Kidney (tissue), 13 donors: ENCODE measurements at regions not wholly inside any gene's neighbourhood (a gene's known extent, or its start where the extent isn't known, plus 50 kb on each side); places are given as distances from the start of the nearest gene placed in this dataset.

Experiments used
- DNase-seq, 5 donors: peaks; one replicate each; pipeline ENCODE4 v3.0.0-alpha.2; 2013 to 2020
- FAIRE-seq: peaks from 2 replicates; lab custom pipeline; 2012; peaks lifted over from hg19 to GRCh38; lab: Jason Lieb, UNC
- H3K27ac ChIP-seq, 2 donors: one replicate each; pipeline ENCODE4 v1.7.0; 2013; ENCODE audit warnings: low read depth in 2 of 2, low read length in 2 of 2, inconsistent platforms in 1 of 2
- H3K27me3 ChIP-seq: one replicate; pipeline ENCODE4 v1.7.1; 2013; ENCODE audit warnings: low read length, inconsistent platforms; ENCODE audit not compliant: control insufficient read depth, insufficient read depth
- H3K36me3 ChIP-seq, 3 donors: one replicate each; pipeline versions ENCODE4 v1.7.0 to v1.7.1; 2013; ENCODE audit warnings: low read length in 3 of 3, control low read depth in 1 of 3, inconsistent platforms in 1 of 3; ENCODE audit not compliant: insufficient read depth in 3 of 3, control insufficient read depth in 2 of 3
- H3K4me1 ChIP-seq, 3 donors: one replicate each; pipeline versions ENCODE4 v1.7.0 to v1.7.1; 2013; ENCODE audit warnings: low read length in 3 of 3, inconsistent platforms in 1 of 3, low read depth in 1 of 3; ENCODE audit not compliant: control insufficient read depth in 2 of 3, insufficient read depth in 2 of 3
- H3K4me3 ChIP-seq, 3 donors: one replicate each; pipeline versions ENCODE4 v1.7.0 to v1.8.1; 2013; ENCODE audit warnings: low read length in 3 of 3, control low read depth in 1 of 3, inconsistent platforms in 1 of 3
- H3K9ac ChIP-seq, 3 donors: one replicate each; pipeline versions ENCODE4 v1.7.0 to v1.7.1; 2013; ENCODE audit warnings: low read length in 3 of 3, control low read depth in 1 of 3, inconsistent platforms in 1 of 3
- H3K9me3 ChIP-seq, 3 donors: one replicate each; pipeline versions ENCODE4 v1.7.0 to v1.7.1; 2013; ENCODE audit warnings: low read length in 3 of 3, control low read depth in 1 of 3, inconsistent platforms in 1 of 3; ENCODE audit not compliant: control insufficient read depth in 2 of 3, insufficient read depth in 1 of 3
- CTCF ChIP-seq: IDR thresholded peaks from 3 replicates; pipeline ENCODE4 v1.5.1; 2012; ENCODE audit warnings: mild to moderate bottlenecking, moderate library complexity, borderline replicate concordance; ENCODE audit not compliant: insufficient read depth; ENCODE audit errors: extremely low read depth
- intact Hi-C: fragments of 100-400 bp; cut with DNase I; formaldehyde crosslinking; loops from one replicate; pipeline ENCODE4 v1.11.1; 2022
- donor health status: control.
- donor health status: control.
- donor health status: control.
- donor health status: control.
- donor health status: control.
- donor health status: DM: yes; HTN: yes; CAD: no.
- donor health status: Normal renal cell carcinoma (clear cell type).

- H3K4me3 ChIP-seq = no peak overlapping the region
- FAIRE-seq = no peak
- no peaks in the 10 kb centered on the region for H3K36me3 ChIP-seq
- no peak for TF ChIP-seq CTCF
- no peaks in the 10 kb centered on the region for H3K4me1 ChIP-seq
- no peaks in the 10 kb centered on the region for H3K27me3 ChIP-seq
- intact Hi-C loops = no loop called here
- no peaks in the 10 kb centered on the region for H3K9me3 ChIP-seq
- H3K9ac ChIP-seq = no peak overlapping the region
- no peak for DNase-seq
- H3K27ac ChIP-seq = no peak overlapping the region
Measured at GRCh38 chr10:128431506-128431905, 305.3 kb upstream of the MKI67 start.

- Histone ChIP-seq H3K9me3 (no peaks in the 10 kb centered on the region), H3K27ac (no peak overlapping the region), H3K27me3 (no peaks in the 10 kb centered on the region), H3K36me3 (no peaks in the 10 kb centered on the region), H3K9ac (no peak overlapping the region), H3K4me3 (no peak overlapping the region), H3K4me1 (no peaks in the 10 kb centered on the region)
- FAIRE-seq (no peak), DNase-seq (no peak)
- TF ChIP-seq CTCF = no peak
- intact Hi-C loops = no loop called here
Measured at GRCh38 chr10:128432011-128432410, 305.8 kb upstream of the MKI67 start.

GRCh38 chr10:128432423-128432822 lies 306.2 kb upstream of the MKI67 start:
- no peaks in the 10 kb centered on the region for H3K4me1 ChIP-seq
- no peak overlapping the region for H3K9ac ChIP-seq
- intact Hi-C loops = no loop called here
- H3K4me3 ChIP-seq = no peak overlapping the region
- H3K36me3 ChIP-seq = no peaks in the 10 kb centered on the region
- no peaks in the 10 kb centered on the region for H3K27me3 ChIP-seq
- no peak for TF ChIP-seq CTCF
- no peak for FAIRE-seq
- no peaks in the 10 kb centered on the region for H3K9me3 ChIP-seq
- H3K27ac ChIP-seq = no peak overlapping the region
- no peak for DNase-seq

- intact Hi-C loops = no loop called here
- H3K9ac ChIP-seq = no peak overlapping the region
- DNase-seq (no peak), FAIRE-seq (no peak)
- no peaks in the 10 kb centered on the region for H3K4me1 ChIP-seq
- H3K4me3 ChIP-seq = no peak overlapping the region
- H3K27me3 ChIP-seq = no peaks in the 10 kb centered on the region
- no peak overlapping the region for H3K27ac ChIP-seq
- no peak for TF ChIP-seq CTCF
- no peaks in the 10 kb centered on the region for H3K9me3 ChIP-seq
- no peaks in the 10 kb centered on the region for H3K36me3 ChIP-seq
Measured at GRCh38 chr10:128435811-128436210, 309.6 kb upstream of the MKI67 start.
